ENCODE measurements at regions not wholly inside any gene's neighbourhood (a gene's known extent, or its start where the extent isn't known, plus 50 kb on each side); places are given as distances from the start of the nearest gene placed in this dataset.
"Not testable (repeated sequence)": the region's sequence is repeated elsewhere in the genome, so short reads cannot be mapped to it uniquely, and the experiment has no call there.

DNA sequence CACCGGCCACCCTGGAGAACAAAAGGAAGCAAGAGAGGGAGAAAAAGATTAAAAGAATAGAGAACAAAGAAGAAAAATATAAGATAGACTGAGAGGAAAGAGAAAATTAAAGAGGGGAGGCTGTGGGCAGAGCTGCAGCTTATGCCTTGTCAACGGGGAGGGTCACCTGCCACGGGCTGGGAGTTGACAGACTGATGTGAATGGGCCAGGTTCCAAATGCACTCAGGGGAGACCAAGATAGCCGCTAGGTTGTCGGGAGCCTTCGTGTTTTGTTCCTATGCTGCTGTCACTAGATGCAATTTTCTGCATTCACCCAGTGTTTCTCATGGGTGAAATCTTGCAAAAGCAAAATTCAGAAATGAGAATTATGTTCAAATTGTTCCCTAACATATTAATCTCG, 119.6 kb upstream of the MTHFD1L start:
- Histone ChIP-seq H3K27me3 (ENCODE audit: control insufficient read depth, insufficient read depth, low read length) (peaks cover 16% of the 10 kb centered on the region), H3K4me3 (ENCODE audit: low read length) (no peak overlapping the region), H3K9me3 (replicated peaks; ENCODE audit: low read length) (no peaks in the 10 kb centered on the region), H3K36me3 (ENCODE audit: insufficient read depth, low read length) (no peaks in the 10 kb centered on the region), H3K9ac (ENCODE audit: low read depth, low read length) (no peak overlapping the region), H3K4me1 (ENCODE audit: control insufficient read depth, insufficient read depth, low read length) (no peaks in the 10 kb centered on the region), H3K4me2 (ENCODE audit: low read length) (no peak overlapping the region)

DNA sequence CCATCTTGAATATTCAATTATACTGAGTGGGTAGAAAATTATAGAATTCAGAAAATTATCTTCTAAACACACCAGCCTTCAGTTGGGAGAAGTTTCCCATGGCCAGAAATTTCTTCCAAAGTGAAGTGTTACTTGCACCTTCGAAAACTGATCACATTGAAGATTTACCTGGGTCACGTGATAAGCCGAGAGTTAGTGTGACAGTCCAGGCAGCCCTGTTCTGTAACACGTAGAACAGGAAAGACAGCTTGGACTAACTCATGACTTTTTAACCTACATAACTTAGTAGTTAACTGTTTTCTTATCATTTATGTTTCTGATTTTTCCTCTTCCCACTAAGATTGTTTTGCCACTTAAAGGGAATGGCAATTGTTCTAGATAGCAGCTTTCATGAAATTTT, 118.3 kb upstream of the MTHFD1L start:
- no peak overlapping the region for H3K4me3 ChIP-seq (ENCODE audit: low read length)
- no peaks in the 10 kb centered on the region for H3K4me1 ChIP-seq (ENCODE audit: control insufficient read depth, insufficient read depth, low read length)
- no peak overlapping the region for H3K4me2 ChIP-seq (ENCODE audit: low read length)

DNA sequence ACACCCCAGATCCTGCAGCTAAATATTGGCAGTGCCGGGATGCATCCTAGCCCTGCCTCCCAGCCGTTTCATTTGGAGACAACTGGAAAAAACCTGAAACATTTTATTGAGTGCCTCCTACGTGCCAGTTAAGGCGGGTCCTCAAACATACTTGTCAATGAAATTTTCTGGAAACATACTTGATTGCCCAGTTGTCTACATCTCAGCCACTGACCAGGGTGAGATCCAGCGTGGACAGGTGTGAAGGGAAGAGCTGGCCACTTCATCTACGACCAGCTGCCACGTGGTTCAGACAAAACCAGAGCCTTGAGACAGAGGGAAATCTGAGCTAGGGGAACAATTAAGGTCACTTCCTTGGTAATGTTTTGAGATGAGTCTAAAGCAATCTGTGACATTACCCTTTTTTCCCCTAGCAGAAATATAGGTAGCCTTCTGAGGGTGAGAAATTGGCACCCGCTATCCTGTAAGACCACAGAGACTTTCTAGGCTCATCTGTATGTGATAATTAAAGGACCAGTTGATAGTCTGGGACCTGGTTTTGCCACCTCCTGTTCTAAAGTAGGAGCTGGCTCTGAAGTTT, 116.3 kb upstream of the MTHFD1L start:
- Histone ChIP-seq H3K27me3 (ENCODE audit: control insufficient read depth, insufficient read depth, low read length) (peaks cover 21% of the 10 kb centered on the region), H3K36me3 (ENCODE audit: insufficient read depth, low read length) (no peaks in the 10 kb centered on the region), H3K4me2 (ENCODE audit: low read length) (no peak overlapping the region), H3K9me3 (replicated peaks; ENCODE audit: low read length) (no peaks in the 10 kb centered on the region), H3K4me3 (ENCODE audit: low read length) (no peak overlapping the region), H3K9ac (ENCODE audit: low read depth, low read length) (no peak overlapping the region), H3K4me1 (ENCODE audit: control insufficient read depth, insufficient read depth, low read length) (no peaks in the 10 kb centered on the region)

More for the DNA sequence above, 118.3 kb upstream of the MTHFD1L start:
- no peaks in the 10 kb centered on the region for H3K9me3 ChIP-seq (replicated peaks; ENCODE audit: low read length)
- H3K36me3 ChIP-seq (ENCODE audit: insufficient read depth, low read length) = no peaks in the 10 kb centered on the region
- no peak overlapping the region for H3K9ac ChIP-seq (ENCODE audit: low read depth, low read length)
- peaks cover 16% of the 10 kb centered on the region for H3K27me3 ChIP-seq (ENCODE audit: control insufficient read depth, insufficient read depth, low read length)

DNA sequence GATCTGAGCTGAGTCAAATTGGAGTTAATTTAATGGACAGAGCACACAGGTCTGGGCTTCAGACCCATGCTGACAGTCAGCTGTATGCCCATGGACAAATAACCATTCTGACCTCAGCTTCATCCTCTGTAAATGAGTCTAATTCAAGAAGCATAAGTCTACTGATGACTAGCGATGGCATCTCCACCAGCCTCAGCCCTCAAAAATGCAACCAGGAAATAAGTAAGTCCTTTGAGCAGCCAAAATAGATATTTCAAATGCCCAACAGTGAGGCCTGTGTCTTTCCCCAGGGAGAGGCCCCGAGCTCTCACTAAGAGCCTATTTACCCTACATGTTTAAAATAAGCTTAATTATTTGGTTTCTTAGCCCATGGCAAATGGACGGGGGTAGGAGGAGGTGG, 114.2 kb upstream of the MTHFD1L start:
- no peaks in the 10 kb centered on the region for H3K36me3 ChIP-seq (ENCODE audit: insufficient read depth, low read length)
- H3K4me1 ChIP-seq (ENCODE audit: control insufficient read depth, insufficient read depth, low read length) = no peaks in the 10 kb centered on the region
- H3K4me3 ChIP-seq (ENCODE audit: low read length) = no peak overlapping the region
- no peak overlapping the region for H3K9ac ChIP-seq (ENCODE audit: low read depth, low read length)
- H3K27me3 ChIP-seq (ENCODE audit: control insufficient read depth, insufficient read depth, low read length) = peaks cover 18% of the 10 kb centered on the region
- no peaks in the 10 kb centered on the region for H3K9me3 ChIP-seq (replicated peaks; ENCODE audit: low read length)
- H3K4me2 ChIP-seq (ENCODE audit: low read length) = no peak overlapping the region

DNA sequence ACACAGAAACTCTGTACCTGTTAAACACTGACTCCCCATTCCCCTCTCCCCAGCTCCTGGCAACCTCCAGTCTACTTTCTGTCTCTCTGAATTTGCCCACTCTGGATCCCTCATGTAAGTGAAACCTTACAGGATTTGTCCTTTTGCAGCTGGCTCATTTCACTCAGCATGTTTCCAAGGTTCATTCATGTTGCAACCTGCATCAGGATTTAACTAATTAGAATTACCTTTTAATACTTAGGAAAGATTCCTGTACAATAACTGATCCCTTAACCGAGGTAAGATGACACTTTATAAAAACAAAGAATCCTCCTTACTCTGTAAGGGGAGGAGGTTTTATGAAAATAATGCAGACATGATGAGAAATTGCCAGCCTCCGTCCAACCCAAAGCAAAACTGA, 113.1 kb upstream of the MTHFD1L start:
- Histone ChIP-seq H3K36me3 (ENCODE audit: insufficient read depth, low read length) (no peaks in the 10 kb centered on the region), H3K4me1 (ENCODE audit: control insufficient read depth, insufficient read depth, low read length) (no peaks in the 10 kb centered on the region), H3K9ac (ENCODE audit: low read depth, low read length) (no peak overlapping the region), H3K4me3 (ENCODE audit: low read length) (no peak overlapping the region), H3K4me2 (ENCODE audit: low read length) (no peak overlapping the region), H3K9me3 (replicated peaks; ENCODE audit: low read length) (no peaks in the 10 kb centered on the region), H3K27me3 (ENCODE audit: control insufficient read depth, insufficient read depth, low read length) (peaks cover 12% of the 10 kb centered on the region)

DNA sequence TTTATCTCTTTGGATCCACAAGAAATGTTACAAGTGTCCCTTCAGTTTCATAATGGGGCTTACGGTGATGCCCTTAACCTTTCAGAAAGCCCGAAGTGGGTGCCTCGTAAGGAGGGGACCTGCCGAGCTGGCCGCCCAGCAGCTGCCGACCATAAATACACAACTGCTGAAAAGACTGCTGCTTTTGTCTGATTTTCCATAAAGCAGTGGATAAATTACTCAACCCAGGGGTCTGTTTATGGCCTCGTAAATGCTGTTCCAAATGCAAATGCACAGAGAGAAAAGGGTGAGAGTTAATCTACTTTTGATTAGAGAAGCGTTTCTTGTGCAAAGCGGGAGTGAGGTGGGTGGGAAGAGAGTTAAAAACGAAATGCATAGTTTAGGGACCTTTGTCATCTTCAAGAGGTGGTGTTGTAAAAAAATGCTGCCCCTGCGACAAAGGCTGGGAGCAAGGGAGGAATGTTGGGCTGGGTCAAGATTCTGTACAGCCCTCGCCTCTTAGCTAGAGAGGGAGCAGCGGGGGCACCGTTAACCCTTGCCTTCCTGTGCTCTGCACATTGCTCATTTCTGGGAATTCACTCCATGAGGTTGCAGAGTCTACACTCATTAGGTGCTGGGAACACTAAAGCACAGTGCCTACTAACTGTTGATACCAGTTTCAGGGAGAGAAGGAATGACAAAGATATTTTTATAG, 112.0 kb upstream of the MTHFD1L start:
- Histone ChIP-seq H3K9ac (ENCODE audit: low read depth, low read length) (no peak overlapping the region), H3K9me3 (replicated peaks; ENCODE audit: low read length) (no peaks in the 10 kb centered on the region), H3K36me3 (ENCODE audit: insufficient read depth, low read length) (no peaks in the 10 kb centered on the region), H3K4me3 (ENCODE audit: low read length) (no peak overlapping the region), H3K4me1 (ENCODE audit: control insufficient read depth, insufficient read depth, low read length) (no peaks in the 10 kb centered on the region), H3K4me2 (ENCODE audit: low read length) (no peak overlapping the region), H3K27me3 (ENCODE audit: control insufficient read depth, insufficient read depth, low read length) (peaks cover 7% of the 10 kb centered on the region)

DNA sequence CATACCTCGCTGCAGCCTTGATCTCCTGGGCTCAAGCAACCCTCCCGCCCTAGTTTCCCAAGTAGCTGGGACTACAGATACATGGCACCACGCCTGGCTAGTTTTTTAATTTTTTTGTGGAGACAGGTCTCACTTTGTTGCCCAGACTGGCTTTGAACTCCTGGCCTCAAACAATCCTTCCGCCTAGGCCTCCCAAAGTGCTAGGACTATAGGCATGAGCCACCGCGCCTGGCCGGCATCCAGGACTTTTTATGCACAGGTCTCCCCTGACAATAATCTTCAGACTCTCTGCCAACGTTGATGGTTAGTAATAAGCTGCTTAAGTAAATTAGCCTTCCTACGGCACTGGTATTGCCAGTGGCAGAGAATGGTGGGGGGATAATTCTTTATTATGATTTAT, 110.5 kb upstream of the MTHFD1L start:
- Histone ChIP-seq H3K36me3 (ENCODE audit: insufficient read depth, low read length) (no peaks in the 10 kb centered on the region), H3K4me2 (ENCODE audit: low read length) (no peak overlapping the region), H3K9ac (ENCODE audit: low read depth, low read length) (no peak overlapping the region), H3K9me3 (replicated peaks; ENCODE audit: low read length) (no peaks in the 10 kb centered on the region), H3K4me3 (ENCODE audit: low read length) (no peak overlapping the region), H3K4me1 (ENCODE audit: control insufficient read depth, insufficient read depth, low read length) (no peaks in the 10 kb centered on the region), H3K27me3 (ENCODE audit: control insufficient read depth, insufficient read depth, low read length) (peaks cover 7% of the 10 kb centered on the region)

DNA sequence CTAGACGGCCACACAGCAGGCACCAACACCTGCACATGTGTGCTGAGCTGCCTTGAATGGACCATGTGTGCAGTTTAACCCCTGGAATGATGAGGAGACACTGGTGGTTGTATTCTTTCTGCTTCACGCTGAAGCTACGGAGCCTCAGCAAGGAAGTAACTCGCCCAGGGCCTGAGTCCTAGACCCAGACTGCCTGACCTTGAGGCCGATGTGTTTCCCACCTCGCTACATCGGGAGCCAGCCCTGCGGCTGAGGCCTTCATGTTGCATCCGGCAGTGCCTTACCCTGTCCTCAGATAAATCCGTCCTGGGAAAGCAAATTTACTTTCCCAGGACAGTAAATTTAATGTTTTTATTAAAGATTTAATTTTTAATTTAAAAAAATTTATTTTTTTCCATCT, 110.0 kb upstream of the MTHFD1L start:
- H3K4me2 ChIP-seq (ENCODE audit: low read length) = no peak overlapping the region
- H3K9ac ChIP-seq (ENCODE audit: low read depth, low read length) = no peak overlapping the region
- no peak overlapping the region for H3K4me3 ChIP-seq (ENCODE audit: low read length)
- no peaks in the 10 kb centered on the region for H3K36me3 ChIP-seq (ENCODE audit: insufficient read depth, low read length)
- H3K4me1 ChIP-seq (ENCODE audit: control insufficient read depth, insufficient read depth, low read length) = no peaks in the 10 kb centered on the region
- H3K27me3 ChIP-seq (ENCODE audit: control insufficient read depth, insufficient read depth, low read length) = peaks cover 7% of the 10 kb centered on the region
- no peaks in the 10 kb centered on the region for H3K9me3 ChIP-seq (replicated peaks; ENCODE audit: low read length)

DNA sequence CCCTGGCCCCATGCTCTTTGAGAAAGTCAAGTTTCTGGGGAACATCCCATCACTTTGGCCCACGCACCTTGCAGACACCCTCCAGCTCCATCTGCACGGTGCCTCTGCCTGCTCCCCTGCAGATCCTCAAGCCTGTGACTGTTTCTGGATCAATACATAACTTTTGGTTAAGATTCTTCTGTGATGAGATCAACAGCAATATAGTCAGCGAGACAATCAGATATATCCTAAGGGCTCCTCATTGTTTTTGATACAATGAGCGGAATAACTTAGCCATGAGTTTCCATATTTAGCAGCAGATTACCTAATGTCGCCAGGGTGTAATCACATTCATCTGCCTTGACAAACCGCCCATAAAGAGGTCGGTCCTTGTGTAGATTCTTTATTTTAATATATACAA, 109.3 kb upstream of the MTHFD1L start:
- Histone ChIP-seq H3K9ac (ENCODE audit: low read depth, low read length) (no peak overlapping the region), H3K9me3 (replicated peaks; ENCODE audit: low read length) (no peaks in the 10 kb centered on the region), H3K4me2 (ENCODE audit: low read length) (no peak overlapping the region), H3K4me3 (ENCODE audit: low read length) (no peak overlapping the region), H3K4me1 (ENCODE audit: control insufficient read depth, insufficient read depth, low read length) (no peaks in the 10 kb centered on the region), H3K27me3 (ENCODE audit: control insufficient read depth, insufficient read depth, low read length) (peaks cover 7% of the 10 kb centered on the region), H3K36me3 (ENCODE audit: insufficient read depth, low read length) (no peaks in the 10 kb centered on the region)

DNA sequence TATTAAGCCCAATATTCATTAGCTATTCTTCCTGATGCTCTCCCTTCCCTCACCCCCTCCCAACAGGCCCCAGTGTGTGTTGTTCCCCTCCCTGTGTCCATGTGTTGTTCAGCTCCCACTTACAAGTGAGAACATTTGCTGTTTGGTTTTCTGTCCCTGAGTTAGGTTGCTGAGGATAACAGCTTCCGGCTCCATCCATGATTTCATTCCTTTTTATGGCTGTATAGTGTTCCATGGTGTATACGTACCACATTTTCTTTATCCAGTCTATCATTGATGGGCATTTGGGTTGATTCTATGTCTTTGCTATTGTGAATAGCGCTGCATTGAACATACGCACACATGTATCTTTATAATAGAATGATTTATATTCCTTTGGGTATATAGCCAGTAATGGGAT, 107.7 kb upstream of the MTHFD1L start:
- H3K36me3 ChIP-seq (ENCODE audit: insufficient read depth, low read length); H3K9ac ChIP-seq (ENCODE audit: low read depth, low read length); H3K4me1 ChIP-seq (ENCODE audit: control insufficient read depth, insufficient read depth, low read length); H3K4me2 ChIP-seq (ENCODE audit: low read length); H3K9me3 ChIP-seq (replicated peaks; ENCODE audit: low read length); H3K27me3 ChIP-seq (ENCODE audit: control insufficient read depth, insufficient read depth, low read length); H3K4me3 ChIP-seq (ENCODE audit: low read length): not testable (repeated sequence)

DNA sequence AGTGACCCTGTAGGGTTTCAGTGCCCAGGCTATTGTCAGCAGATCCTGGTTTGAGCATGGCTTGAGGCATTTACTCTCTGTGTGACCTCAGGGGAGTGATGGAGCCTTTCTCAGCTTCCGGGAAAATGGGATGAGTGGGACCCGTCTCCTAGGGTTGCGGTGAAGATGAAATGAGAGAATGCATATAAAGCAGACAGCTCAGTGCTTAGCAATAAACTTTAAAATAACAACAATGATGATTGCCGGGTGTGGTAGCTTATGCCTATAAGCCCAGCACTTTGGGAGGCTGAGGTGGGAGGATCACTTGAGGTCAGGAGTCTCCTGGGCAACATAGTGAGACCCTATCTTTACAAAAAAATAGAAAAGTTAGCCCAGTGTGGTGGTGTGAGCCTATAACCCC, 106.0 kb upstream of the MTHFD1L start:
- no peaks in the 10 kb centered on the region for H3K9me3 ChIP-seq (replicated peaks; ENCODE audit: low read length)
- no peak overlapping the region for H3K4me3 ChIP-seq (ENCODE audit: low read length)
- H3K4me1 ChIP-seq (ENCODE audit: control insufficient read depth, insufficient read depth, low read length) = no peaks in the 10 kb centered on the region
- H3K9ac ChIP-seq (ENCODE audit: low read depth, low read length) = no peak overlapping the region
- no peaks in the 10 kb centered on the region for H3K27me3 ChIP-seq (ENCODE audit: control insufficient read depth, insufficient read depth, low read length)
- H3K4me2 ChIP-seq (ENCODE audit: low read length) = no peak overlapping the region
- H3K36me3 ChIP-seq (ENCODE audit: insufficient read depth, low read length) = no peaks in the 10 kb centered on the region

DNA sequence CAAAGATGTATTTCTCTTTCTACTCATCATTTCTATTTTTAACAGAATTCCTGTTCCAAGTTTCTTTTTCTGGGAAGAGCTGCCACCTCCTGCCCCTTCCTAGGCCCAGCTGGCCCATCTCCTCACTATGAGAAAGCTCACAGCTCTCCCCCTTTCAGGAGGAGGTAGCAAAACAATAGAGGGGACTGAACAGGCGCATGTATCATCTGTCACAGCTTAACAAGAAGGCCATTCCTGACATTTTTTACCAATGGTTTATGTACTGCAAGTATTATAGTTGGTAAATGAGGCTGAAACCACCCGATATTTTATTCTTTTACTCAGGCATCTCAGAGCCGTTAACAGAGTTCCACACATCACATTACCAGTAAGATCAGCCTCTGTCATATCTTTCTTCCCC, 103.7 kb upstream of the MTHFD1L start:
- Histone ChIP-seq H3K4me2 (ENCODE audit: low read length) (no peak overlapping the region), H3K4me1 (ENCODE audit: control insufficient read depth, insufficient read depth, low read length) (no peaks in the 10 kb centered on the region), H3K27me3 (ENCODE audit: control insufficient read depth, insufficient read depth, low read length) (peaks cover 5% of the 10 kb centered on the region), H3K4me3 (ENCODE audit: low read length) (no peak overlapping the region), H3K36me3 (ENCODE audit: insufficient read depth, low read length) (no peaks in the 10 kb centered on the region), H3K9me3 (replicated peaks; ENCODE audit: low read length) (no peaks in the 10 kb centered on the region), H3K9ac (ENCODE audit: low read depth, low read length) (no peak overlapping the region)

Measured in skeletal muscle satellite cell (primary cell).